ENCODE measurements at regions not wholly inside any gene's neighbourhood (a gene's known extent, or its start where the extent isn't known, plus 50 kb on each side); places are given as distances from the start of the nearest gene placed in this dataset.

GRCh38 chr5:82418608-82418950 lies 140.4 kb upstream of the RPS23 start:
- no peak for TF ChIP-seq CTCF (IDR thresholded peaks at IDR 0.05; ENCODE audit: low read depth, low read length)
- DNase-seq, result no peak
- Histone ChIP-seq H3K4me3 (ENCODE audit: low read depth, low read length) (no peak overlapping the region), H3K4me1 (peaks cover 15% of the 10 kb centered on the region), H3K9me3 (no peaks in the 10 kb centered on the region), H3K36me3 (no peaks in the 10 kb centered on the region), H3K27me3 (no peaks in the 10 kb centered on the region)

- TF ChIP-seq CTCF (IDR thresholded peaks at IDR 0.05; ENCODE audit: low read depth, low read length), result no peak
- Histone ChIP-seq H3K9me3 (no peaks in the 10 kb centered on the region), H3K36me3 (no peaks in the 10 kb centered on the region), H3K4me3 (ENCODE audit: low read depth, low read length) (no peak overlapping the region), H3K27me3 (no peaks in the 10 kb centered on the region), H3K4me1 (peaks cover 18% of the 10 kb centered on the region)
- no peak for DNase-seq
Observed at GRCh38 chr5:82417776-82418607, 139.8 kb upstream of the RPS23 start.

- H3K4me3 ChIP-seq (ENCODE audit: low read depth, low read length), result no peak overlapping the region
- no peaks in the 10 kb centered on the region for H3K36me3 ChIP-seq
- no peak for DNase-seq
- H3K4me1 ChIP-seq, result peaks cover 18% of the 10 kb centered on the region
- no peaks in the 10 kb centered on the region for H3K9me3 ChIP-seq
- no peaks in the 10 kb centered on the region for H3K27me3 ChIP-seq
- no peak for TF ChIP-seq CTCF (IDR thresholded peaks at IDR 0.05; ENCODE audit: low read depth, low read length)
Observed at GRCh38 chr5:82416512-82416911, 138.4 kb upstream of the RPS23 start.

- no peak overlapping the region for H3K4me3 ChIP-seq (ENCODE audit: low read depth, low read length)
- no peaks in the 10 kb centered on the region for H3K9me3 ChIP-seq
- H3K4me1 ChIP-seq, result peaks cover 8% of the 10 kb centered on the region
- H3K27me3 ChIP-seq, result no peaks in the 10 kb centered on the region
- no peaks in the 10 kb centered on the region for H3K36me3 ChIP-seq
- no peak for DNase-seq
- TF ChIP-seq CTCF (IDR thresholded peaks at IDR 0.05; ENCODE audit: low read depth, low read length), result no peak
Observed at GRCh38 chr5:82414041-82414388, 135.9 kb upstream of the RPS23 start.

GRCh38 chr5:82413302-82414040 lies 135.3 kb upstream of the RPS23 start:
- no peaks in the 10 kb centered on the region for H3K27me3 ChIP-seq
- H3K4me1 ChIP-seq, result peaks cover 8% of the 10 kb centered on the region
- DNase-seq, result no peak
- no peak overlapping the region for H3K4me3 ChIP-seq (ENCODE audit: low read depth, low read length)
- no peaks in the 10 kb centered on the region for H3K9me3 ChIP-seq
- H3K36me3 ChIP-seq, result no peaks in the 10 kb centered on the region
- no peak for TF ChIP-seq CTCF (IDR thresholded peaks at IDR 0.05; ENCODE audit: low read depth, low read length)

GRCh38 chr5:82408033-82408432 lies 129.9 kb upstream of the RPS23 start:
- H3K36me3 ChIP-seq, result no peaks in the 10 kb centered on the region
- H3K27me3 ChIP-seq, result no peaks in the 10 kb centered on the region
- H3K9me3 ChIP-seq, result no peaks in the 10 kb centered on the region
- H3K4me3 ChIP-seq (ENCODE audit: low read depth, low read length), result no peak overlapping the region
- DNase-seq, result no peak
- 0 out of 2 replicates have a peak, but pooled peaks cover under 1% of the 10 kb centered on the region for H3K4me1 ChIP-seq
- no peak for TF ChIP-seq CTCF (IDR thresholded peaks at IDR 0.05; ENCODE audit: low read depth, low read length)

Measured in BE2C (cell line).